ENCODE measurements at regions not wholly inside any gene's neighbourhood (a gene's known extent, or its start where the extent isn't known, plus 50 kb on each side); places are given as distances from the start of the nearest gene placed in this dataset.

DNA sequence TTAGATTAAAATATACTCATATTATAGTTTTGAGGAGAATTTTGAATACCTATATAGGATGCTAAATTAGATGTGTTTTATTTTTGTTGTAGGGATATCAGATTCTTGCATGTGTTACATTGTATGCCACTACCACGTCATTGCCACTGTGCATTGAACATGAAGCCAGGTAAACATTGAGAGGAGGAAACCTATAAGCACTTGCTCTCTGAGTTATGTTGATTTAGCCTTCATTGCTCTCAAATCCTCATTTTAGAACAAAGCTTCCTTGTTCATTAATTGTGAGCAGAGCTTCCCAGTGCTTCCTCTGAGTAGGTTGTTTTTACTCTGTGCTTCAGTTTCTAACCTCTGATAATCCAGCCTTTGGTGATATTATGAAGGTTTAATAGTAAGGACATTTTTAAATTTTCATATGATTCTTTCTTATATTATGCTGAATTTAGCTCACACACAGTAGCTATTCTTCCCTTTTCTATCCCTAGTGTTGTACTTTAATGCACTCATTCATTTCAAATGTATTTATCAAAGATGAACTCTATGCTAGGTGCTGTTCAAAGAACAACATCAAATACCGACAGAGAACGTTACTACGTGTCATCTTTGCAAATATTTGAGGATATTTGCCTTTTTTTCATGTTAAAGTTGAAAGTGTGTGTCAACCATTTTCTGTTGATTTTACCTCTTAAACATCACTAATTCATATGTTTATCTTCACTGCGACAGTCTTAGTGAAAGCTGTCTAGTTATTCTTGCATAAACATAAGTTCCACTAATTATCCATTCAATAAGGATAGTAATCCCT is 1448.0 kb upstream of the MIR17HG start:
- TF ChIP-seq, protein P1, sequence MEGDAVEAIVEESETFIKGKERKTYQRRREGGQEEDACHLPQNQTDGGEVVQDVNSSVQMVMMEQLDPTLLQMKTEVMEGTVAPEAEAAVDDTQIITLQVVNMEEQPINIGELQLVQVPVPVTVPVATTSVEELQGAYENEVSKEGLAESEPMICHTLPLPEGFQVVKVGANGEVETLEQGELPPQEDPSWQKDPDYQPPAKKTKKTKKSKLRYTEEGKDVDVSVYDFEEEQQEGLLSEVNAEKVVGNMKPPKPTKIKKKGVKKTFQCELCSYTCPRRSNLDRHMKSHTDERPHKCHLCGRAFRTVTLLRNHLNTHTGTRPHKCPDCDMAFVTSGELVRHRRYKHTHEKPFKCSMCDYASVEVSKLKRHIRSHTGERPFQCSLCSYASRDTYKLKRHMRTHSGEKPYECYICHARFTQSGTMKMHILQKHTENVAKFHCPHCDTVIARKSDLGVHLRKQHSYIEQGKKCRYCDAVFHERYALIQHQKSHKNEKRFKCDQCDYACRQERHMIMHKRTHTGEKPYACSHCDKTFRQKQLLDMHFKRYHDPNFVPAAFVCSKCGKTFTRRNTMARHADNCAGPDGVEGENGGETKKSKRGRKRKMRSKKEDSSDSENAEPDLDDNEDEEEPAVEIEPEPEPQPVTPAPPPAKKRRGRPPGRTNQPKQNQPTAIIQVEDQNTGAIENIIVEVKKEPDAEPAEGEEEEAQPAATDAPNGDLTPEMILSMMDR (IDR thresholded peaks at IDR 0.05 in 2 of 3, conservative IDR thresholded peaks at IDR 0.05 in 1 of 3; ENCODE audit: borderline replicate concordance in 1 of 3, insufficient read depth in 1 of 3, low read depth in 2 of 3, low read length in 2 of 3), result no peak
- TF ChIP-seq POLR2AphosphoS5 (IDR thresholded peaks at IDR 0.05; ENCODE audit: low read depth, low read length) (no peak), POLR2A (IDR thresholded peaks at IDR 0.05; ENCODE audit: borderline replicate concordance, extremely low read depth, insufficient read depth, insufficient read length) (no peak), JUND (IDR thresholded peaks at IDR 0.05) (no peak), EZH2 (IDR thresholded peaks at IDR 0.05) (no peak), YY1 (IDR thresholded peaks at IDR 0.05; ENCODE audit: extremely low read depth, insufficient replicate concordance, low read depth, low read length) (no peak), ZFX (IDR thresholded peaks at IDR 0.05) (no peak), RAD21 (IDR thresholded peaks at IDR 0.05; ENCODE audit: low read depth) (no peak), SIN3A (IDR thresholded peaks at IDR 0.05; ENCODE audit: low read depth) (no peak), EZH2phosphoT487 (IDR thresholded peaks at IDR 0.05; ENCODE audit: borderline replicate concordance) (no peak), ZNF274 (IDR thresholded peaks at IDR 0.05; ENCODE audit: low read depth, low read length) (no peak)
- TF ChIP-seq, protein P2, sequence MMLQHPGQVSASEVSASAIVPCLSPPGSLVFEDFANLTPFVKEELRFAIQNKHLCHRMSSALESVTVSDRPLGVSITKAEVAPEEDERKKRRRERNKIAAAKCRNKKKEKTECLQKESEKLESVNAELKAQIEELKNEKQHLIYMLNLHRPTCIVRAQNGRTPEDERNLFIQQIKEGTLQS (IDR thresholded peaks at IDR 0.05), result no peak
- TF ChIP-seq, protein P3, sequence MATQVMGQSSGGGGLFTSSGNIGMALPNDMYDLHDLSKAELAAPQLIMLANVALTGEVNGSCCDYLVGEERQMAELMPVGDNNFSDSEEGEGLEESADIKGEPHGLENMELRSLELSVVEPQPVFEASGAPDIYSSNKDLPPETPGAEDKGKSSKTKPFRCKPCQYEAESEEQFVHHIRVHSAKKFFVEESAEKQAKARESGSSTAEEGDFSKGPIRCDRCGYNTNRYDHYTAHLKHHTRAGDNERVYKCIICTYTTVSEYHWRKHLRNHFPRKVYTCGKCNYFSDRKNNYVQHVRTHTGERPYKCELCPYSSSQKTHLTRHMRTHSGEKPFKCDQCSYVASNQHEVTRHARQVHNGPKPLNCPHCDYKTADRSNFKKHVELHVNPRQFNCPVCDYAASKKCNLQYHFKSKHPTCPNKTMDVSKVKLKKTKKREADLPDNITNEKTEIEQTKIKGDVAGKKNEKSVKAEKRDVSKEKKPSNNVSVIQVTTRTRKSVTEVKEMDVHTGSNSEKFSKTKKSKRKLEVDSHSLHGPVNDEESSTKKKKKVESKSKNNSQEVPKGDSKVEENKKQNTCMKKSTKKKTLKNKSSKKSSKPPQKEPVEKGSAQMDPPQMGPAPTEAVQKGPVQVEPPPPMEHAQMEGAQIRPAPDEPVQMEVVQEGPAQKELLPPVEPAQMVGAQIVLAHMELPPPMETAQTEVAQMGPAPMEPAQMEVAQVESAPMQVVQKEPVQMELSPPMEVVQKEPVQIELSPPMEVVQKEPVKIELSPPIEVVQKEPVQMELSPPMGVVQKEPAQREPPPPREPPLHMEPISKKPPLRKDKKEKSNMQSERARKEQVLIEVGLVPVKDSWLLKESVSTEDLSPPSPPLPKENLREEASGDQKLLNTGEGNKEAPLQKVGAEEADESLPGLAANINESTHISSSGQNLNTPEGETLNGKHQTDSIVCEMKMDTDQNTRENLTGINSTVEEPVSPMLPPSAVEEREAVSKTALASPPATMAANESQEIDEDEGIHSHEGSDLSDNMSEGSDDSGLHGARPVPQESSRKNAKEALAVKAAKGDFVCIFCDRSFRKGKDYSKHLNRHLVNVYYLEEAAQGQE (IDR thresholded peaks at IDR 0.05; ENCODE audit: low read depth), result no peak
- TF ChIP-seq, protein P4, sequence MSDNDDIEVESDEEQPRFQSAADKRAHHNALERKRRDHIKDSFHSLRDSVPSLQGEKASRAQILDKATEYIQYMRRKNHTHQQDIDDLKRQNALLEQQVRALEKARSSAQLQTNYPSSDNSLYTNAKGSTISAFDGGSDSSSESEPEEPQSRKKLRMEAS (IDR thresholded peaks at IDR 0.05), result no peak

Measured in HCT116 (cell line).